HCT116 (cell line): ENCODE measurements at regions not wholly inside any gene's neighbourhood (a gene's known extent, or its start where the extent isn't known, plus 50 kb on each side); places are given as distances from the start of the nearest gene placed in this dataset.

Source experiments
- ATAC-seq: fragments of 200-7000 bp; cut with Tn5 transposase; 2 replicates; pipeline ENCODE4 v1.9.1; 2020; ENCODE audit warnings: mild to moderate bottlenecking, moderate library complexity
- BruUV-seq: library from RNA; stranded (reverse); fragments of 400-500 nt; replicated peaks from 2 replicates; lab custom pipeline; 2021; lab: Mats Ljungman, UMichigan
- CTCF ChIA-PET: fragments of 300-600 bp; sonication (Branson Sonifier 250); formaldehyde crosslinking; loops from one replicate; lab custom pipeline; 2021; ENCODE audit warnings: antibody characterized with exemption; lab: Charles Lee
- POLR2A ChIA-PET: fragments of 300-600, 350-600 bp; sonication (Branson Sonifier 250); formaldehyde crosslinking; loops from one replicate; lab custom pipeline; 2021; ENCODE audit warnings: antibody characterized with exemption; lab: Charles Lee
- RAD21 ChIA-PET, 2 experiments: fragments of 300-600 bp; sonication (Branson Sonifier 250); formaldehyde crosslinking; loops; one replicate each; lab custom pipeline; 2023; ENCODE audit warnings: low total read pairs in 2 of 2; ENCODE audit not compliant: uncharacterized antibody in 2 of 2, unreplicated experiment in 2 of 2, low non-redundant PET in 1 of 2; lab: Charles Lee
- DNase-seq: peaks from one replicate; pipeline ENCODE4 v3.0.0-alpha.2; 2010; ENCODE audit warnings: low read depth, low spot score
- H2AFZ ChIP-seq: fragments of 200-600 bp; shearing (Covaris generic), sonication (generic); 2 replicates; pipeline ENCODE4 v1.6.1; 2017; ENCODE audit warnings: low read depth, mixed run types, mixed read lengths, antibody characterized with exemption, low read length; ENCODE audit not compliant: poor library complexity, severe bottlenecking
- H3K27ac ChIP-seq: 2 replicates; pipeline ENCODE4 v1.5.1; 2012; ENCODE audit warnings: low read depth, low read length
- H3K27me3 ChIP-seq: fragments of 200-600 bp; sonication (generic); 2 replicates; pipeline ENCODE4 v1.6.1; 2016; ENCODE audit warnings: mixed run types, low read length, mixed read lengths; ENCODE audit not compliant: insufficient read depth
- H3K36me3 ChIP-seq, 2 experiments: fragments of 200-500 bp in 1 of 2; fragments of 200-600 bp in 1 of 2; sonication (Bioruptor generic) in 1 of 2; sonication (generic) in 1 of 2; 2 replicates each; pipeline versions ENCODE4 v1.5.1 to v1.6.1; 2014 to 2016; ENCODE audit warnings: low read length in 2 of 2, inconsistent platforms in 1 of 2, mixed read lengths in 1 of 2, mixed run types in 1 of 2; ENCODE audit not compliant: insufficient read depth in 2 of 2, control insufficient read depth in 1 of 2
- H3K4me1 ChIP-seq, 2 experiments: fragments of 200-600 bp in 1 of 2; sonication (generic) in 1 of 2; 2 replicates each; pipeline versions ENCODE4 v1.5.1 to v1.6.1; 2012 to 2017; ENCODE audit warnings: low read length in 2 of 2, inconsistent platforms in 1 of 2, mild to moderate bottlenecking in 1 of 2, mixed read lengths in 1 of 2, mixed run types in 1 of 2, moderate library complexity in 1 of 2; ENCODE audit not compliant: insufficient read depth in 2 of 2, control insufficient read depth in 1 of 2
- H3K4me2 ChIP-seq: fragments of 200-600 bp; sonication (generic); 2 replicates; pipeline ENCODE4 v1.6.1; 2017; ENCODE audit warnings: mixed run types, low read length, mixed read lengths
- H3K4me3 ChIP-seq, 2 experiments: fragments of 200-600 bp in 1 of 2; sonication (generic) in 1 of 2; replicated peaks in 1 of 2; 2 replicates each; pipeline ENCODE4 v1.5.1; 2011 to 2016; ENCODE audit warnings: low read length in 2 of 2, control low read depth in 1 of 2, low read depth in 1 of 2, mild to moderate bottlenecking in 1 of 2, mixed read lengths in 1 of 2, mixed run types in 1 of 2
- H3K79me2 ChIP-seq: fragments of 200-600 bp; sonication (generic); 2 replicates; pipeline ENCODE4 v1.6.1; 2017; ENCODE audit warnings: mild to moderate bottlenecking, mixed run types, low read length, moderate library complexity, mixed read lengths; ENCODE audit not compliant: insufficient read depth
- H3K9ac ChIP-seq: fragments of 200-600 bp; sonication (generic); 2 replicates; pipeline ENCODE4 v1.6.1; 2016; ENCODE audit warnings: low read length, mixed read lengths
- H3K9me2 ChIP-seq: fragments of 200-600 bp; sonication (generic), shearing (Covaris generic); 2 replicates; pipeline ENCODE4 v1.6.1; 2017; ENCODE audit warnings: mixed run types, mild to moderate bottlenecking, moderate library complexity; ENCODE audit not compliant: insufficient read depth
- H3K9me3 ChIP-seq, 2 experiments: fragments of 200-500 bp in 1 of 2; fragments of 200-600 bp in 1 of 2; sonication (Bioruptor generic) in 1 of 2; sonication (generic) in 1 of 2; 2 replicates each; pipeline ENCODE4 v1.6.1; 2014 to 2017; ENCODE audit warnings: low read length in 2 of 2, mixed read lengths in 2 of 2, inconsistent platforms in 1 of 2, low read depth in 1 of 2, mild to moderate bottlenecking in 1 of 2, mixed run types in 1 of 2, moderate library complexity in 1 of 2; ENCODE audit not compliant: control insufficient read depth in 1 of 2, insufficient read depth in 1 of 2
- H4K20me1 ChIP-seq: fragments of 200-600 bp; sonication (generic), shearing (Covaris generic); 2 replicates; pipeline ENCODE4 v1.6.1; 2017; ENCODE audit warnings: mixed run types, mild to moderate bottlenecking, moderate library complexity; ENCODE audit not compliant: insufficient read depth
- CBX3 ChIP-seq: IDR thresholded peaks from 2 replicates; pipeline ENCODE4 v1.6.1; 2012; ENCODE audit warnings: low read depth
- CEBPB ChIP-seq: IDR thresholded peaks from 2 replicates; pipeline ENCODE4 v1.6.1; 2012; ENCODE audit warnings: low read depth
- CTCF ChIP-seq, 3 experiments: fragments of 200-600 bp in 1 of 3; sonication (generic) in 1 of 3; IDR thresholded peaks in 2 of 3; conservative IDR thresholded peaks in 1 of 3; 2 replicates each; pipeline ENCODE4 v1.5.1; 2012 to 2017; ENCODE audit warnings: low read depth in 2 of 3, low read length in 2 of 3, antibody characterized with exemption in 1 of 3, borderline replicate concordance in 1 of 3, control low read depth in 1 of 3, mild to moderate bottlenecking in 1 of 3, mixed read lengths in 1 of 3, mixed run types in 1 of 3, moderate library complexity in 1 of 3; ENCODE audit not compliant: insufficient read depth in 1 of 3
- EGR1 ChIP-seq: IDR thresholded peaks from 2 replicates; pipeline ENCODE4 v1.6.1; 2012; ENCODE audit warnings: low read depth
- EZH2 ChIP-seq: fragments of 200-600 bp; sonication (generic); IDR thresholded peaks from 2 replicates; pipeline ENCODE4 v1.6.1; 2017; ENCODE audit warnings: antibody characterized with exemption, mixed run types
- EZH2phosphoT487 ChIP-seq: fragments of 200-600 bp; IDR thresholded peaks from 2 replicates; pipeline ENCODE4 v1.6.1; 2018; ENCODE audit warnings: antibody characterized with exemption, borderline replicate concordance
- FOSL1 ChIP-seq: IDR thresholded peaks from 2 replicates; pipeline ENCODE4 v1.6.1; 2012; ENCODE audit warnings: low read depth
- JUND ChIP-seq: IDR thresholded peaks from 2 replicates; pipeline ENCODE4 v1.6.1; 2012
- MAX ChIP-seq: IDR thresholded peaks from 2 replicates; pipeline ENCODE4 v1.6.1; 2012
- POLR2A ChIP-seq: IDR thresholded peaks from 2 replicates; pipeline ENCODE4 v1.7.0; 2011; ENCODE audit warnings: borderline replicate concordance; ENCODE audit not compliant: insufficient read depth, insufficient read length; ENCODE audit errors: extremely low read depth
- POLR2AphosphoS5 ChIP-seq: IDR thresholded peaks from 2 replicates; pipeline ENCODE4 v1.6.1; 2011; ENCODE audit warnings: mild to moderate bottlenecking, low read depth, low read length, moderate library complexity
- REST ChIP-seq: IDR thresholded peaks from 2 replicates; pipeline ENCODE4 v1.6.1; 2012; ENCODE audit warnings: low read depth
- SIN3A ChIP-seq: IDR thresholded peaks from 2 replicates; pipeline ENCODE4 v1.6.1; 2012; ENCODE audit warnings: low read depth
- SP1 ChIP-seq: IDR thresholded peaks from 2 replicates; pipeline ENCODE4 v1.6.1; 2012; ENCODE audit warnings: low read depth
- TCF7L2 ChIP-seq: IDR thresholded peaks from 2 replicates; pipeline ENCODE4 v1.7.0; 2011; ENCODE audit warnings: borderline replicate concordance, inconsistent platforms; ENCODE audit not compliant: insufficient read depth, insufficient read length; ENCODE audit errors: extremely low read depth
- YY1 ChIP-seq: IDR thresholded peaks from 2 replicates; pipeline ENCODE4 v1.6.1; 2011; ENCODE audit warnings: low read length, low read depth, moderate library complexity, mild to moderate bottlenecking; ENCODE audit not compliant: insufficient replicate concordance; ENCODE audit errors: extremely low read depth
- ZBTB33 ChIP-seq: IDR thresholded peaks from 2 replicates; pipeline ENCODE4 v1.6.1; 2011; ENCODE audit warnings: mild to moderate bottlenecking, low read length, moderate library complexity; ENCODE audit not compliant: insufficient replicate concordance; ENCODE audit errors: extremely low read depth
- ZNF274 ChIP-seq: fragments of 200-500 bp; sonication (Bioruptor generic); IDR thresholded peaks from 2 replicates; pipeline ENCODE4 v1.6.1; 2014; ENCODE audit warnings: mild to moderate bottlenecking, low read depth, low read length, inconsistent platforms
- intact Hi-C: fragments of 100-400 bp; cut with micrococcal nuclease; formaldehyde crosslinking; loops from 2 replicates; pipeline ENCODE4 v1.10.0; 2022
- TF ChIP-seq, protein P1 (sequence below): IDR thresholded peaks from 2 replicates; pipeline ENCODE4 v1.6.1; 2012

GRCh38 chr4:67133162-67133561, 412.1 kb downstream of the CENPC start:
- H3K36me3 ChIP-seq = no peaks in the 10 kb centered on the region
- DNase-seq (no peak), ATAC-seq (no peak)
- no peak overlapping the region for H3K27ac ChIP-seq
- no peak overlapping the region for H3K4me3 ChIP-seq
- BruUV-seq = no TSS peak
- peaks cover 0 to 3% of the 10 kb centered on the region in 2 experiments; a peak in 2 of 4 replicates for H3K9me3 ChIP-seq
- intact Hi-C loops = no loop called here
- H3K4me2 ChIP-seq = no peak overlapping the region
- TF ChIP-seq POLR2A = no peak
- TF ChIP-seq ZBTB33 = no peak
- TF ChIP-seq SP1 = no peak
- TF ChIP-seq REST = no peak
- TF ChIP-seq, protein P1, sequence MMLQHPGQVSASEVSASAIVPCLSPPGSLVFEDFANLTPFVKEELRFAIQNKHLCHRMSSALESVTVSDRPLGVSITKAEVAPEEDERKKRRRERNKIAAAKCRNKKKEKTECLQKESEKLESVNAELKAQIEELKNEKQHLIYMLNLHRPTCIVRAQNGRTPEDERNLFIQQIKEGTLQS = no peak
- no peak for TF ChIP-seq ZNF274
- TF ChIP-seq SIN3A = no peak
- no peak for TF ChIP-seq CEBPB
- no peak for TF ChIP-seq MAX
- no peak for TF ChIP-seq FOSL1
- no peak for TF ChIP-seq CTCF (IDR thresholded peaks at IDR 0.05 in 2 of 3, conservative IDR thresholded peaks at IDR 0.05 in 1 of 3; ENCODE audit: borderline replicate concordance in 1 of 3, insufficient read depth in 1 of 3, low read depth in 2 of 3, low read length in 2 of 3)
- TF ChIP-seq CBX3 = no peak
- no peak for TF ChIP-seq EGR1
- no peak for TF ChIP-seq EZH2phosphoT487
- no peak for TF ChIP-seq TCF7L2
- TF ChIP-seq POLR2AphosphoS5 = no peak
- TF ChIP-seq EZH2 = no peak
- no peak for TF ChIP-seq JUND
- no peak for TF ChIP-seq YY1
- H3K4me1 ChIP-seq = no peaks in the 10 kb centered on the region
- H3K79me2 ChIP-seq = no peaks in the 10 kb centered on the region
- CTCF ChIA-PET = no interaction called here
- H3K9ac ChIP-seq = no peak overlapping the region
- H3K27me3 ChIP-seq = no peaks in the 10 kb centered on the region
- RAD21 ChIA-PET = no interaction called here
- POLR2A ChIA-PET = no interaction called here
- no peaks in the 10 kb centered on the region for H3K9me2 ChIP-seq
- no peak overlapping the region for H2AFZ ChIP-seq
- H4K20me1 ChIP-seq = no peaks in the 10 kb centered on the region
